ENCODE measurements at regions not wholly inside any gene's neighbourhood (a gene's known extent, or its start where the extent isn't known, plus 50 kb on each side); places are given as distances from the start of the nearest gene placed in this dataset.
"Not testable (repeated sequence)": the region's sequence is repeated elsewhere in the genome, so short reads cannot be mapped to it uniquely, and the experiment has no call there.

DNA sequence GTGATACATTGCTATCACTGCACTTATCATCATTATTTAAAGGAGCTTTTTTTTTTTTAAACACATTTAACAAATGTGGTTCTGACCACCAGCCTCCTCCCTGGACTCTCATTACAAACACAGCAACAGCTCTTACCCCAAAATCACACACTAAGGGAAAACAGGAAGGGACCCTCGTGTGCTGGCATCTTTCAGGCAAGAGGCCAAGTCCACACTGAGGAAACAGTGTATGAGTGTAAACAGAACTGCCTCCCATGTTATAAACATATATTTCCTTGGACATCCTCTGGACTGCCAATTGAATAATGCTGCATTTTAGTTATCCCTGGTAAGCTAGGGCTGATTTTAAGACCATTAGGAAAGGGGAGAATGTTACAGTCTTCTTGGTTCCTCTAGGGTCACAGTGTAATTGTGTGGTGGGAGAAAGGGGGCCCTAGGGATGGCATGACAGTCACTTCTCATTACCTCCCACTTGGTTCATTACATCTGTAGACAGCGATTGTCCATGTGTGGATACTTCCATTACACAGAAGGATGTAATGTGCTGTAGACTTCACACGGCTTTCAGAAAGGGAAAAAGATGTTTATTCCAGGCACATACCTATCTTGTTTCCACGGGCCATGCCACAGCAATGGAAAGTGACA lies 244.6 kb upstream of the TET2 start:
- no peak for DNase-seq

DNA sequence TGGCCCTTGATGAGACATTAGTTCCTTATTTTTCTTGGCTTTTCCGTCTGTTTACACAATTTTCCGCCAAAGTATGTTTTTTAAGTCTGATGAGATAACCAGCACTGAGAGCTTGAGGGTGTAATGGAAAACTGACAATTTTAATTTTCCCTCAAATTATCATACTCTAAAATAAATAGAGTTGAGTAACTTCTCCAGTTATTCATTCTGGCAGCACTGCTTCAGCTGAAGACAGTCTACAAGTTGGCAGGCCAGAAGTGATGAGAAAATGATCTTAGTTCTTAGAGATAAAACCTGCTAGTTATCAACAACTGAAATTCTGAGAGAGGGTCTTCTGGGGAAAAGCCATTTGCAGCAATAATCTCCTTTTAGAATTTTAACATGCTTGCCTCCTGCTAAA lies 241.6 kb upstream of the TET2 start:
- DNase-seq = no peak

DNA sequence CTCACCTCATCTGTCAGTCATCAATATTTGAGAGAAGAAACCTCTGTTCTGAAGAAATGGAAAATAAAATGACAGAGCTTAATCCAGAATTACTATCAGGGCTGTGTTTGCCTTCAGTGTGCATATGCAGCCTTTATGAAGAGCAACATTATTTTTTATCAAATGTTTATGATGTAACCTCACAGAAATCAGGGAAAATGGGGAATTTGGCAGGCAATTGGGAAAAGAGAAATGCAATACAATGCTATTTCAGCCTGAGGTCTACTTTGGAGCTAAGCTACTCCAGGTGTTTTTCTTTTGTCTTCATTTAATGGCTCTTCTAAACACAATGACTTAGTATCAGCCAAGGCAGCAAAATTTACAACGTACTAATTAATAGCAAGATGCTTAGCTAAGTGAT lies 241.1 kb upstream of the TET2 start:
- no peak for DNase-seq

DNA sequence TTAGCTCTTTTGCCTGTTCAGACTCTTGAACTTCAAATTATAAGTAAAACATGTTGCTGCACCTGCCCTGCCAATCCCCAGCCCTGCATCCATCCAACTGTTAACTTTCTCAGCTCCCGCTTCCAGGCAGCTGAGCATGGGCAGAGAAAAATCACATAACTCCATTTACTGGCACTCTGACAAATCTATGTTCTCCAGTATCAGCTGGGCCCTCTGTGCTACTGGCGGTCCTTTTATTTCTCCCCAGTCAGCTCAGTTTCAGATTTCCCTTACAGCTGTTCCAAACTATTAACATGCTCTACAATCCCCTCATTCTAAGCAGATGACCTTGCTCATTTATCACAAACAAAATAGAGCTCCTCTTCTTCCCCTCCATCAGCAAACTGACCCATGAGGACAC lies 240.4 kb upstream of the TET2 start:
- DNase-seq = no peak

DNA sequence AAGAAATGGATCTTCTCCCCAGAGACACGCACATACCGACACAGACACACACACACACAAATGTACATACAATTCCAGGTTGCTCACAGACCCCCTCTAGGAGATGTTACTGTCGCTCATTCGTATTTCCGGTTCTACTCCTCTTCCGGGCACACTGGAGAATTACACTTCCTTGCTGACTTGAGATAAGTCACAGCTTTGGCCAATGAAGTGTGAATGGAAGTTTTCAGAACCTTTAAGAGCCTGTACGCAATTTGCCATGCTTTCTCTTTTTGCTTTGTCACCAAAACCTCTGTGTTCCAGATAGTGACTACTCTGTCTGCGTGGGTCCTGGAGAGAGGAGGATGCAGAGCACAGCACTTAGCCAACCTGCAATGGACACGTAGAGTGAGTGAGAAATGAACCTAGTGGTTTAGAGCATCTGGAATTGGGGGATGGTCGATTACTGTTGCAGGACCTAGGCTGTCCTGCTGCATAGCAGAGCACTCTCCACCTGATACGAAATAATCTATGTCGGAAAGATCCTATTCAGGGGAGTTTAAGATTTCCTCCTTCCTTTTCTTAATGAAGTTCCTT lies 239.5 kb upstream of the TET2 start:
- no peak for DNase-seq

DNA sequence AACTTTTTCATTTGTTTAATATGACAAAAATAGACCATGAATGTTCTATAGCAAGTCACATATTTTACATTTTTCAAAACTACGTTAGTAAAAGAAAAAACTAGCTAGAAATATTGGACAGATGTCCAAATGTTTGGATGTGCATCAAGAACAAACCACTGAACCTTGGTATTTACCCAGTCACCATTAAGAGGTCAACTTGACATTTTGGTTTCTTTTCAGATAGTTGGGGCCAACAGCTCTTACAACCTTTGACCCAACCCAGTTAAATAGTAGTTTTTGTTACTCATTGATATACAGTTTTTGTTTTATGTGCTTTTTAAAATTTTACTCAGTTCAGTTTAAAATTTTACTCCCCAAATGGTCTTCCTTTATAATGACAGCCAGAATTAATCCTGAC lies 238.7 kb upstream of the TET2 start:
- no peak for DNase-seq

DNA sequence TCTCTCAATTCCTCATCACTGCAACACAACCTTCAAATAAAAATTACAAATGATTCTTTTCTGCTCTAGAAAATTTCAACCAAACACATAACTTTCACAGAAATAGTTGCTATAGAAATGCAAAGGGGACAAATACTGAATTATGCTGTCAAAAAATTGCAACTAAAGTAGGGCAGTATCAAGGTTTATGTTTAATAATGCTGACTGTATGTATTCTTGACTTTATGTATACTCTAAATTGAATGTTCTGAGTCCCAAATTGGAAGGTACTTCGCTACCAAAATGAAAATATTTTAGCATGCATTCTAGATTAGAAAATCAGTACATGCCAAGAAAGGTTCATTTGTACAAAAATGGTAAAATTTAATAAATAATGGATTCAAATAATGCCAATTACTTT lies 237.3 kb upstream of the TET2 start:
- no peak for DNase-seq

DNA sequence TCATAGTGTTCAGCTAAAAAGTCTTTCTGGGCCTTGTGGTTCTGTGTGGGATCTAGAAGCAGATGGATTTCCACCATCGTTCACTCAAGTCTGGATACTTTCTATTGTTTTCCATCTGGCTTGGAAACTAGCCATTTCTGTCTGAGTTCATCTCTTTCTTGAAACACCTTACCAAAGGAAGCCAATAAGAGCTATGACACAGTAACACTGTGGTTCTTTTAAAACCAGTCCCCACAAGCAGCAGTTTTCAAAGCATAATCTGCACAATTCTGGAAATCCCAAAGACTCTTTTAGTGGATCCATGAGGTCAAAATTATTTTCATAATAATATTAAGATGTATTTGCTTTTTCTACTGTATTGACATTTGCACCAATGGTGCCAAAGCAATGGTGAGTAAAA lies 234.2 kb upstream of the TET2 start:
- DNase-seq = no peak

DNA sequence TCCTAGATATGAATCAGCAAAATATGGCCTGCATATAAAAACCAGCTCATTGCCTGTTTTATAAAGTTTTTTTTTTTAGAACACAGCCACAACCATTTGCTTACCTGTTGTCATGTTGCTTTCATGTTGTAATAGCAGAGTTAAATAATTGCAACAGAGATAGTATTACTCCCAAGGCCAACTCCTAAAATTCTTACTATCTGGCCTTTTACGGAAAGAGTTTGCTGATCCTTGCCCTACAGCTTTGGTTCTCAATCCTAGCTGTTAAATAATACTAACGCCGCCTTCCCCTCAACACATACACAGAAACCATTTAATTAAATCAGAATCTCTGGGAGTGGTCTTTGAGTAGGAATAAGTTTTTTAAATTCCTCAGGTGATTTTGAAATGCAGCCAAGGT lies 231.3 kb upstream of the TET2 start:
- no peak for DNase-seq

DNA sequence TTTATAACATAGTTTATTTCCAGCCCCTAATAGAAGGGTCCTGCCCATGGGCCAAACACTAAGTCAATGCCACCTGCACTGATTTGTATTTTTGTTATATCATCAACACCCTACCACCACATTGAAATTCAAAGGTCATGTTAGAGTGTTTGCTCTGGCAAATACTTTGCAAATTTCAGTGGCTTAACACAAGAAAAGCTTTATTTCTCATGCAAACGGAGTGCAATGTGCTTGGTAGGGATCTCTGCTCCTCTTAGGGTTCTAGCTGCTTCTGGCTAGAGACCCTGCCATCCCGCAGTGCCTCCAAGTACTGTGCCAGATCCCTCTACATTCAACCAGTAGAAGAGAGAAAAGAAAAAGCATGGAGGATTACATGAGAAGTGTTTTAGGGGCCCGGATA lies 230.8 kb upstream of the TET2 start:
- DNase-seq = no peak

DNA sequence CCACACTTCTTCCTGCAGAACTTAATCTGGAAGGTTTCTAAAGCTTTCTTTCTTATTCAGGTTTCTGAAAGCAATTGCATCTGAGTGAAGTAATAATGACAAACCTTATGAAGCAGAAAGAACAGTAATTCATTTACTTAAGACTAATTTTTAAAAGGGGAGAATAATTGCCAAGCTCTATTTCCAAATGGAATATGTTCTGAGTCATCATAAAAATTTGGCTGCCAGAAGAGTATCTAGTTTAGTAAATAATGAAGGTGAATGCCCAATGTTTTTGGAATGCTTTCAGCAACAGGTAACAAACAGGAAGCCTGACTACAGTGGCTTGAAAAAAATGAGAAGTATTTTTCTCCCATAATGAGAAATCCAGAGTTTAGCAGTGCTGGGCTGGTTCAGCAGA lies 227.3 kb upstream of the TET2 start:
- DNase-seq = no peak

DNA sequence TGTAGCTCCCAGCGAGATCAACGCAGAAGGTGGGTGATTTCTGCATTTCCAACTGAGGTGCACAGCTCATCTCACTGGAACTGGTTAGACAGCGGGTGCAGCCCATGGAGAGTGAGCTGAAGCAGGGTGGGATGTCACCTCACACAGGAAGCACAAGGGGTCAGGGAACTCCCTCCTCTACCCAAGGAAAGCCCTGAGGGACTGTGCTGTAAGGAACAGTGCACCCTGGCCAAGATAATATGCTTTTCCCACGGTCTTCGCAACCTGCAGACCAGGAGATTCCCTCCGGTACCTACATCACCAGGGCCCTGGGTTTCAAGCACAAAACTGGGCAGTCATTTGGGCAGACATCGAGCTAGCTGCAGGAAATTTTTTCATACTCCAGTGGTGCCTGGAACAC lies 216.4 kb upstream of the TET2 start:
- no peak for DNase-seq

DNA sequence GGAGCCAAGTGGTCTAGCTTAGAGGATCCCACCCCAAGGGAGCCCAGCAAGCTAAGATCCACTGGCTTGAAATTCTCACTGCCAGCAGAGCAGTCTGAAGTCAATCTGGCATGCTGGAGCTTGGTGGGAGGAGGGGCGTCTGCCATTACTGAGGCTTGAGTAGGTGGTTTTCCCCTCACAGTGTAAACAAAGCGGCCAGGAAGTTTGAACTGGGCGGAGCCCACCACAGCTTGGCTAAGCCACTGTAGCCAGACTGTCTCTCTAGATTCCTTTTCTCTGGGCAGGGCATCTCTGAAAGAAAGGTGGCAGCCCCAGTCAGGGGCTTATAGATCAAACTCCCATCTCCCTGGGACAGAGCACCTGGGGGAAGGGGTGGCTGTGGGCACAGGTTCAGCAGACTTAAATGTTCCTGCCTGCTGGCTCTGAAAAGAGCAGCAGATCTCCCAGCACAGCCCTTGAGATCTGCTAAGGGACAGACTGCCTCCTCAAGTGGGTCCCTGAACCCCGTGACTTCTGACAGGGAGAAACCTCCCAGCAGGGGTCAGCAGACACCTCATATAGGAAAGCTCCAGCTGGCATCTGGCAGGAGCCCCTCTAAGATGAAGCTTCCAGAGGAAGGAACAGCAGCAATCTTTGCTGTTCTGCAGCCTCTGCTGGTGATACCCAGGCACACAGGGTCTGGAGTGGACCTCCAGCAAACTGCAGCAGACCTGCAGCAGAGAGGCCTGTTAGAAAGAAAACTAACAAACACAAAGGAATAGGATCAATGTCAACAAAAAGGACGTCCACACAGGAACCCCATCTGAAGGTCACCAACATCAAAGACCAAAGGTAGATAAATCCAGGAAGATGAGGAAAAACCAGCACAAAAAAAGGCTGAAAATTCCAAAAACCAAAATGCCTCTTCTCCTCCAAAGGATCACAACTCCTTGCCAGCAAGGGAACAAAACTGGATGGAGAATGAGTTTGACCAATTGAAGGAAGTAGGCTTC lies 215.6 kb upstream of the TET2 start:
- DNase-seq = not testable (repeated sequence)

DNA sequence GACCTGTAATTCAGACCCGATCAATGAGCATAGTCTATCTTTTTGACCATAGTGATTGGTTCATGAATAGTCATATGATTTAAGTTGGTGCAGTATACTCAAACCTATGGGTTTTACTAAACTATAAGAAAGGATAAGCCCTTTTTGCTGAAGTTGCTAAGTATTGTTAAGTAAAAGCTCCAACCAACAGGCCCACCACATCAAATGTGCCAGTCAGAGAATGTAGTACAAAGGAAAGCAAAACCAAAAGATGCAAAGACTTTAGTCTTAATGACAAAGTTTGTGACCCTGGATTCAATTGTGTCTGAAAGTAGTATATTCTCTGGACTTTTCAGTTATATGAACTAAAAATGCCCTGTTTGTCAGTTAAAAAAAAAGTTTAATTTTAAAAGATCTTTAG lies 208.1 kb upstream of the TET2 start:
- DNase-seq = no peak

DNA sequence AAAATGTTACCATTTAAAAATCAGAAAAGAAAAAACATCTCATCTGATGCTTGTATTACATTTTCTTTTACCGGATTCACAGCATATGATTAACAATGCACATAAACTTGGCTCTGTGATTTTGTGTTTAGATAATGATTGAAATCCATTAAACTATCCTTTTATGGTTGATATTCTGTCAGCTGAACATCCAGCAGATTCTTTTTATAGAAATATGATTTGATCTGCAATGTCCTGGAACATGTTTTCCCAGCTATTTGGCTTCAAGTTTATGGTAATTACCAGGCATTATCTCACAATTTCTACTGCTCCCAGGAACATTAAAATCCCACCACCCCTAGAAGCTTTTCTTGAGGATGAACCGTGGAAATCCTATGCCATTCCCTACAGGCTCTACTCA lies 205.7 kb upstream of the TET2 start:
- no peak for DNase-seq

DNA sequence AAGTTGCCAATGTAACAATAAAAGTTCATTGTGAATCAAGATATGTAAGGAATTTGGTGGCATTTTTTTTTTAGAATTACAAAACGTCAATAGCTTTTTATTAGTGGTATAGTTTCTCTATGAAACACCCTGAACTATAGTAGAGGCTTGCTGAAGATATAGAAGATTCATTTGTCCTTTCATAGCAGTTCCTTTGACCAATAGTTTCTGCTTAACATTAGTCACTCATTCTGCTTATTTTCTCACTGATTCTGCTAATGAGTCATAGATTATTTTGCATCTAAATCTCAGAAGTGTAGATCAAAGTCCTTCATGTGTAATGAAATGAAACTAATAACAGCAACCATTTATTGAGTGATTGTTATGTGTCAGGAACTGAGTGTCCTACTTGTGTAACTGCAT lies 205.0 kb upstream of the TET2 start:
- DNase-seq = no peak

DNA sequence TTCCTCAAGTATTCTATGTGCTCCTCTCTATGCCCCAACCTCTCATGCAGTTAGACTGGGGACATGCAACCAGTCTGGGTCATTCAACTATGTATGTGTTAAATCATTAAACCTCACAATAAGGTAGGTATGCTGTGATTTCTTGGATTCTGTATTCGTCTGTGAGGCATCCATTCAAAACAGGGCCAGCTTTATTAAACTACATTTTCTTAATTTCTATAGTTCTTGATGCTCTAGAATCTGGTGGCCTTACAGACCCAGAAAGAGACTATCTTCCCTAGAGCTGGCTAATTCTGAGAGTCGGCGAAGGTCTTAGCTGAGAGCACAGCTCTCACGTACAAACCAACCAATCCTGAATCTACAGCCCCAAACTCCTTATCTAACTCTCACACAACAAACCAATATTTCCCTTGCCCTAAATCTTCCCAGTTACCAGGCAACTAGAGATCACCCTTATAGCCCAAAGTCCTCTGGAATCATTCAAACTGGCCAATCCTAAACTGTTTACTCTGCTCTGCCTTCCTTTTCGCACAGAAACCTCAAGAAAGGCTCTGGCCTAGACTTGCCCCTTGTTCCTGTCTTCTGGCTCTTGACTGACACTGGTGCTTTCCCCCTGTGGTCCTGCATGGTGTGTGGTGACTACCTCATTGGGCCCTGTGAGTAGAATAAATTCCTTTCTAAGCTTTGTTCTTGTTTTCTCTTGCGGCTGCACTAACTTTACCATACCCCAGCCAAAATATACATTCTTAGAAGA lies 203.5 kb upstream of the TET2 start:
- DNase-seq = no peak

DNA sequence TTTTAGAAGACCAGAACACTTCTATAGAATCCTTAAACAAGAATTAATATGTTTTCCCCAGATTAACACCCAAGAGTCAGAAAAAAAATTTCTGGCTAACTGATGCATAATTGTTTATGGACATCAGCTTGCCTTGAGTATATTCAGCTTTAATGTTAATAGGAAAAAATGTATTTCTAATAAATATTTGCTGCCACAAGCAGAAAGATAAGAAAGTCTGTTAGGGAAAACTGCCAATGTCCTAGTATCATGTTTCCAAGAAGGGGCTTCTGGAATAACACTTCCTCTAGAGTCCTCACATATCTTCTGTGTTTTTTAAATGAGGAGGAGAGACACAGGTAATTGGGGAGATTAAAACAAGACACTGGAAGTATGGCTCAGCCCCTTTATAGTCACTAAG lies 202.1 kb upstream of the TET2 start:
- DNase-seq = no peak

DNA sequence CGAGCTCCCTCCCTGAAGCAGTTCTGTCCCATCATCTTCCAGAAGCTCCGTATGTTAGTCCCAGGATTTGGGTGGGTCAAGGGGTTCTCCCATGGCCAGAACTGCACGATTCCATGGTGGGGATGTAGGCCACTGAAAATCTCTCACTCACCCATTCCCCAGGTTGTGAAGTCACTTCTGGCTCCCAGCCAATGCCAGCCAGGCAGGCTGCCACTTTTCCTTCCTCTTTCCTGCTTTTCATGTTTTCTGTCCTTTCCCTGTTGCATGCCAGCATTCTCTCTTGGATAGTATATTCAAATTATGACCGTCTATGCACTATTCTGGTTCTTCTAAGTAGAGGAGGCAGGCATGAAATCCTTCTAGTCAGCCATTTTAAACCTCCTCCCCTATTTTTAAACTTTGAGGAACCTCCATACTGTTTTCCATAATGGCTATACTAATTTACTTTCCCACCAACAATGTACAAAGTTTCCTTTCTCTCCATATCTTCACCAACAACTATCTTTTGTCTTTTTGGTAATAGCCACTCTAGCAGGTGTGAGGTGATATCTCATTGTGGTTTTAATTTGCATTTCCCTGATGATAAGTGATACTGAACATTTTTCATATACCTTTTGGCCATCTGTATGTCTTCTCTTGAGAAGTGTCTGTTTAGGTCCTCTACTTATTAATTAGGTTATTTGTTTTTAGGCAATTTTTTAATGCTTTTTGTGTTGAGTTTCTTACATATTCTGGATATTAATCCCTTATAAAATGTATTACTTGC lies 182.1 kb upstream of the TET2 start:
- no peak for DNase-seq

DNA sequence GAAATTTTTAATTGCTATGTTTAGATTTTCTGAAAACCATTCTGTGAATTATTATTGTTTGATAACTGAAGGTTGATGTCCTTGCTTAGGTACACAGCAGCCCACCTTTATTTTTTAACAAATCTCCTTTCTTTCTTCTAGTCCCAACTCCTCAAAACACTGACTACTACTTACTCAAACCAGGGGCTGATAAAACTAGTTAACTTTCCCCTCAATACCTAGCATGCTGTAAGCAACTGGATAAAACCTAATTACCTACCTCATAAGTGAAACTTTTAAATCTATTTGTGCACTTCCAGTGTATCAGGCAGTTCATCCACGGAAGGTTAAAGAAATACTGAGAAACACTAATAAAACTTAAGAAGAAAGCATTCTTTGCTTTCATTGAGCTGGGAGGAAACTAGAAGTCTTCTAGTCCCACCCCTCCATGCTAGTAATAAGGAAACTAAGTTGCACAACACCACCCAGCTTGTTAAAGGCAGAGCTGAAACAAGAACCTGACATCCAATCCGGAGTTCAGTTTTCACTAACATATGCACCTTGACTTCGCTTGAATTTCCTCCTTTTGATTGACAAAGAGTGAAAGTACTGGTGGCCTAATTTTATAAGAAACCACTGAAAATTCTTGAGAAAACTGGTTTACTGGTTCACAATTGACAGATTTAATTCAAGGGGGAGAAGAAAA lies 180.2 kb upstream of the TET2 start:
- DNase-seq = no peak

DNA sequence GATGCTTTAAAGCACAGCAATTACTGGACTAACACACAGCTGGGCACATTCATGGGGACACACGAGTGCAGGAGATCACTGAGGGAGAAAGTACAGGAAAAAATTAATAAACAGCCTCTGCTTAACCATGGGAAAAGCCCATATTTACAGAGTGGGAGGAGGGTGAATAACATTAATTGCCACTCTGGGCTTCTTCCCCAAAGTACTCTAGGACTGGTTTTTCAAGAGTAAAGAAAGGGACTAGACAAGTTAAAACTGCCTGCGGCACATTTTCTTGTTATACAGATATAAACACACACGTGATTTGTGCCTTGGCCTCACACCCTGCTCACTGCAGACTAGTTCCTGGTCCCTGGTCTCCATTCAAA lies 179.7 kb upstream of the TET2 start:
- no peak for DNase-seq
